MM.1S (cell line): ENCODE measurements at regions not wholly inside any gene's neighbourhood (a gene's known extent, or its start where the extent isn't known, plus 50 kb on each side); places are given as distances from the start of the nearest gene placed in this dataset.

Experiments
- CTCF ChIP-seq: fragments of 300-600 bp; sonication (generic); IDR thresholded peaks from 2 replicates; pipeline ENCODE4 v1.5.1; 2016; ENCODE audit warnings: antibody characterized with exemption, low read length, mixed read lengths
- EZH2 ChIP-seq: fragments of 300-600 bp; sonication (generic); optimal IDR thresholded peaks from 2 replicates; pipeline ENCODE3; 2017; ENCODE audit warnings: low read depth, mild to moderate bottlenecking, antibody characterized with exemption, low read length, mixed read lengths
- EZH2phosphoT487 ChIP-seq: fragments of 300-600 bp; sonication (generic); IDR thresholded peaks from 2 replicates; pipeline ENCODE4 v1.6.1; 2018; ENCODE audit warnings: antibody characterized with exemption, low read length

- TF ChIP-seq CTCF (no peak), EZH2 (no peak), EZH2phosphoT487 (no peak)
Observed at GRCh38 chr14:104343294-104343625, 204.9 kb downstream of the KIF26A start.
